ENCODE measurements at regions not wholly inside any gene's neighbourhood (a gene's known extent, or its start where the extent isn't known, plus 50 kb on each side); places are given as distances from the start of the nearest gene placed in this dataset.
A peak's percentile ranks its signal among the peaks of the same experiment; 100 is the strongest.

DNA sequence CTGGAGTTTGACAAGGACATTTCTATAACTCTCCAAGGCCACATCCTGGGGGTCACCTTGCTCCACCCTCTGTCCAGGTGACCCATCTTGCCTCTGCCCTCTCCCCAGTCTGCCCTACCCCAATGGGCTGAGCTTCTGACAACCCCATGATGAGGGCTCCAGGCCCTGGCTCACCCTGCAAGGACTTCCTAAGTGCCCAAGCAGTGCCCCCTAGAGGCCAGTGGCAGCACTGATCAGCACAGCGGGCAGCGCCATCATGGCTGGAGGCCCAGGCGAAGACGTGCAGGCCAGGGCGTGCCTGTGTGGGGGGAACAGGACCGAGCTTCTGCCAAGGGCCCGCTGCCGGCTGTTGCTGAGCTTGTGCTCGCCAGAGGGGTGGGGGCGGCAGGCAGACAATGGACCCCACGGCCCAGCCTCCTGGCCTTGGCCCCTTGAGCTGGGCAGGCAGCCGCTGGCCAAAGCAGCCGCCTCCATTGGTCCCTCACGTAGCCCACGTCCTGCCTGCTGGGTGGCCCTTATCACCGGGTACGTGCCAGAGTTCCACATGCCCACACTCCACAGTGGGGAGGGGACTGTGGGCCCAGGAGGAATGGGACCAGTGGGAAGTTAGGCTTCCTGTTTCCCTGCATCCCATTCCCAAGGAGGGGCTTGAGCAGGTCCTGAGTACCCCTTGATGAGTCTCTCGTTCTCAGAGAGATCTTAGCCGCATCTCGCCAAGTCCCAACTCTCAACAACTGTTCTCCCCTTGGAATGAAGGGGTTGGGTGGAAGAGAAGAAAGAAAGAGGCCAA lies 64.3 kb downstream of the MRPL14 start:
- H3K9me3 ChIP-seq, result no peaks in the 10 kb centered on the region
- H3K4me1 ChIP-seq, result no peaks in the 10 kb centered on the region
- in situ Hi-C loops (cut with MboI; ENCODE audit: low sequenced_read_pairs), result no loop called here
- no peaks in the 10 kb centered on the region for H3K27me3 ChIP-seq (ENCODE audit: low read depth)
- H3K36me3 ChIP-seq (replicated peaks), result no peaks in the 10 kb centered on the region
- peak in 1 of 2 experiments; percentile 66 for DNase-seq (ENCODE audit: low spot score in 2 of 2)
- no peak overlapping the region for H3K4me3 ChIP-seq

DNA sequence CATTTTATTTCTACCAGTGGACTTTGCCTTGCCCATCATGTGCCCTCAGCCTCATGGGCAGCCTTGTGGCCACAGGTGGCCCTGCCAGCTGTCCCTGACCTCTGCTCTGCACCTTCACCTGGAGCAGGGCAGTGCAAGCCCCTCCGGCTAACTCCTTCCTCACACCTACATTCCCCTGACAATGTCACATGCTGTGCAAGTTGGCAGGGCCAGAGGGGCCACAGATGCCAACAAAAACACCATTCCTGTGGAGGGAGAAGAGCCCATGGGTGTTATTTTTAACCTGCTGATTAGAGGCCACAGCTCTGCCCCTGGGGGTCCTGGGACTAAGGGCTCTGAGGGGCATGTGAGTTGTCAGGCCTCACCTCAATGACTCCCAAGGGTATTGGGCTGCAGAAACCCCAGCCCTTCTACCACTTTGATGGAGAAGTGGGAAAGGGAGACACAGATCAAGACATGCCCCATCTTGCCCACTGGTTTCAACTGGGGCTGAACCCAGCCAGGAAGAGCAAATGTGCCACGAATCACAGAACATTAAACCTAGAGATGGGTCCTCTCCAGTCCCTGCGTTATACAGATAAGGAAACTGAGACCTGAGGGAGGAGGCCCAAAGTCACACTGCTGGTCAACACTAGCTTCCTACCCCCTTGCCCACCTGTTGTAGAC lies 65.0 kb downstream of the MRPL14 start:
- DNase-seq (ENCODE audit: low spot score in 2 of 2), result no peak
- in situ Hi-C loops (cut with MboI; ENCODE audit: low sequenced_read_pairs), result no loop called here
- no peaks in the 10 kb centered on the region for H3K4me1 ChIP-seq
- H3K27me3 ChIP-seq (ENCODE audit: low read depth), result no peaks in the 10 kb centered on the region
- H3K36me3 ChIP-seq (replicated peaks), result no peaks in the 10 kb centered on the region
- H3K9me3 ChIP-seq, result no peaks in the 10 kb centered on the region
- no peak overlapping the region for H3K4me3 ChIP-seq

DNA sequence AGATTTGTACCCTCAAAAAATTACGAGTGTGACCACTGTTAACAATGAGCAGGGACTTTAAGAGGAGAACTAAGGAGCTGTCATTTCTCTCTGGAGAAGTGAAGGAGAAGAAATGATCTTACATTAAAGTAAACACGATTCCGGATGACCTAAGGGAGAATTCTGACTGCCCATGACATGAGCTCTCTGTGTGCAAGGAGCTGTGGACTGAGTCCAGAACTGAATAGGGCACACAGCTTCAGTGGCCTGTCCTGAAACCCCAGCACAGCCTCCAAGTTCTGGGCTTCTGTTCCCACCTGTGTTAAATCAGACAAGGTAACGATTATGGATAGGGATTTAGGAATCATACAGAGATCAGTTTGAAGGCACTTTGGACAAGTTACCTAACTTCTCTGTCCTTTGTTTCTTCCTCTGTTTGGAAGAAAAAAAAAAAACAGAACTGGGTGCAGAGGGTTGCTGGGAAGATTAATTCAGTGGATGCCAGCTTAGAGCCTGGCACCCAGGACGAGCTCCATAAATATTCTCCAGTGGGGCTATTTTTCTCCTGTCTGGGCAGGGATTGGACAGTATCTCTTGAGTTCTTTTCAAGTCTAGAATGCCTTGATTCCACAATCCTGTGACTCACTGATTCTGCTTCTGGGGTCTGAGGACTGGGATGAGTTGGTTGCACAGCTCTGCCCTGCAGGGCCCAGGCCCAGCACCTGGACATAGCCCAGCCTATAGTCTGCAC lies 65.7 kb downstream of the MRPL14 start:
- no peaks in the 10 kb centered on the region for H3K9me3 ChIP-seq
- H3K27me3 ChIP-seq (ENCODE audit: low read depth), result no peaks in the 10 kb centered on the region
- no peak for DNase-seq (ENCODE audit: low spot score in 2 of 2)
- H3K36me3 ChIP-seq (replicated peaks), result no peaks in the 10 kb centered on the region
- no peaks in the 10 kb centered on the region for H3K4me1 ChIP-seq
- no peak overlapping the region for H3K4me3 ChIP-seq
- in situ Hi-C loops (cut with MboI; ENCODE audit: low sequenced_read_pairs), result no loop called here

DNA sequence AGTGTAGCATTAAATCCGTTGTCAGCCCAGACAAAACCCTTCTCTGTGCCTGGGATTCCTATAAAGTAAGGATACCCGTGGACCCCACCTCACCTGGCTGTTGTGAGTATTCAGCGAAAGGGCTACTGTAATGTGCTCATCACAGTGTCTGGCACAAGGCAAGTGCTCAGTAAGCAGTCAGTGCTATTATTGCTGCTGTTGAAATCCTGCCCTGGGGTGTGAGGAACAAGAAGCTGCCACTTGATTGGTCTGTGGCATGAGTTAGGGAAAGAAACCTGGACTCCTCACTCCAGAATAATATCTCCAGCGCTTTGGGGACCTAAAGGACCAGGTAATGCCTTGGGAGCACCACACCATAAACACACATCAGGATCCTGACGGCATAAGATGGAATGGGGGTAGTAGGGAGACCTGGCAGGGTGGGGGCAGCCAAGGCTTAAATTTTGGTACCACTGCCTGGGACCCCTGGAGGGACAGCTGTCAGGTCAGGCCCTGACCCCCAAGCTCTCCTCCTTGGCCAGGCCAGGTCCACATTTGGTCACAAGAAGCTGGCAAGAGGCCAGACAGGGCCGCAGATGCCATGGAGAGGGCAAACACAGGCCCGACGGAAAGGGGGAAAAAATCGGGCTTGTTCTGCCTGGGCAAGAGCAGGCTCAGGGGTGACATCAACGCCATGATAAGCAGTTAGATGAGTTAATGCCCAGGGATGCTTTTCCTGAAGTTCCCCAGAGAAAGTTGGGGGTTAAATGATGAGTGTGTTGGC lies 66.5 kb downstream of the MRPL14 start:
- no peaks in the 10 kb centered on the region for H3K4me1 ChIP-seq
- no peak overlapping the region for H3K4me3 ChIP-seq
- in situ Hi-C loops (cut with MboI; ENCODE audit: low sequenced_read_pairs), result no loop called here
- no peaks in the 10 kb centered on the region for H3K9me3 ChIP-seq
- no peaks in the 10 kb centered on the region for H3K36me3 ChIP-seq (replicated peaks)
- no peaks in the 10 kb centered on the region for H3K27me3 ChIP-seq (ENCODE audit: low read depth)
- no peak for DNase-seq (ENCODE audit: low spot score in 2 of 2)

- no peak for DNase-seq (ENCODE audit: low spot score in 2 of 2)
- Histone ChIP-seq H3K27me3 (ENCODE audit: low read depth) (no peaks in the 10 kb centered on the region), H3K9me3 (no peaks in the 10 kb centered on the region), H3K4me3 (no peak overlapping the region), H3K36me3 (replicated peaks) (no peaks in the 10 kb centered on the region), H3K4me1 (no peaks in the 10 kb centered on the region)
- in situ Hi-C loops (cut with MboI; ENCODE audit: low sequenced_read_pairs), result no loop called here
Observed at GRCh38 chr6:44059359-44060346, 67.6 kb downstream of the MRPL14 start.

- H3K27me3 ChIP-seq (ENCODE audit: low read depth), result no peaks in the 10 kb centered on the region
- H3K36me3 ChIP-seq (replicated peaks), result no peaks in the 10 kb centered on the region
- in situ Hi-C loops (cut with MboI; ENCODE audit: low sequenced_read_pairs), result no loop called here
- no peak overlapping the region for H3K4me3 ChIP-seq
- H3K4me1 ChIP-seq, result no peaks in the 10 kb centered on the region
- no peak for DNase-seq (ENCODE audit: low spot score in 2 of 2)
- no peaks in the 10 kb centered on the region for H3K9me3 ChIP-seq
Observed at GRCh38 chr6:44058617-44059358, 68.5 kb downstream of the MRPL14 start.

DNA sequence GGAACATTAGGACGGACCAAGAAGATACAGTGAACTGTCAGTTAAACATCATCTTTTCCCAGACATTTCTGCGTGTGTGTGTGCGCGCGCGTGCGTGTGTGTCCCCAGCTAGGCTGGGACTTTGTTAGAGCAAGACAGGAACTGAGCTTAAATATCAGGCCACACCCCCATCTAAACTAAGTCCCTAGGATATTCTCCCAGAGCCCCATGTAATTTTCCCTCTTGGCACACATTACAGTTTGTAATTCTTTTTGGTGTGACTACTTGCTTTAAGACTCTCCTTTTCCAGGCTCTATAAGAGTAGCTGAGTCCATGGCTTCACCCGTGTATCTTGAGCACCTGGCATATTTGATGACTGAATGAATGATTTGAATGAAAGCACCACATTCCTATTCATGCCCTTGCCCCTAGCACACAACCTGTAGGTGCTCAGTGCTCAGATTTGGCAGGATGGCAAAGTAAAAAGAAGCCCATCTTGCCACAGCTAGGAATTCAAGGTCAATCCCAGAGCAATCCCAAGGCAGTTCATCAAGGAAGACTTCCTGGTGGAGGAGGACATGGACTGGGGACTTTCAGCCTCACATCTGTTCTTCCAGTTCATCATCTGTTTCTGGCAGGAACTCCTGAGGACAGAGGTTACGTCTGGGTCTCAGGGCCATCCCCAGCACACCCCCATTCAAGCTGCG lies 69.2 kb downstream of the MRPL14 start:
- H3K36me3 ChIP-seq (replicated peaks), result no peaks in the 10 kb centered on the region
- no peaks in the 10 kb centered on the region for H3K4me1 ChIP-seq
- H3K27me3 ChIP-seq (ENCODE audit: low read depth), result no peaks in the 10 kb centered on the region
- H3K9me3 ChIP-seq, result no peaks in the 10 kb centered on the region
- no peak for DNase-seq (ENCODE audit: low spot score in 2 of 2)
- in situ Hi-C loops (cut with MboI; ENCODE audit: low sequenced_read_pairs), result no loop called here
- no peak overlapping the region for H3K4me3 ChIP-seq

GRCh38 chr6:44057238-44057930 lies 69.9 kb downstream of the MRPL14 start:
- Histone ChIP-seq H3K36me3 (replicated peaks) (no peaks in the 10 kb centered on the region), H3K4me3 (no peak overlapping the region), H3K27me3 (ENCODE audit: low read depth) (no peaks in the 10 kb centered on the region), H3K4me1 (no peaks in the 10 kb centered on the region), H3K9me3 (no peaks in the 10 kb centered on the region)
- no peak for DNase-seq (ENCODE audit: low spot score in 2 of 2)
- in situ Hi-C loops (cut with MboI; ENCODE audit: low sequenced_read_pairs), result no loop called here

DNA sequence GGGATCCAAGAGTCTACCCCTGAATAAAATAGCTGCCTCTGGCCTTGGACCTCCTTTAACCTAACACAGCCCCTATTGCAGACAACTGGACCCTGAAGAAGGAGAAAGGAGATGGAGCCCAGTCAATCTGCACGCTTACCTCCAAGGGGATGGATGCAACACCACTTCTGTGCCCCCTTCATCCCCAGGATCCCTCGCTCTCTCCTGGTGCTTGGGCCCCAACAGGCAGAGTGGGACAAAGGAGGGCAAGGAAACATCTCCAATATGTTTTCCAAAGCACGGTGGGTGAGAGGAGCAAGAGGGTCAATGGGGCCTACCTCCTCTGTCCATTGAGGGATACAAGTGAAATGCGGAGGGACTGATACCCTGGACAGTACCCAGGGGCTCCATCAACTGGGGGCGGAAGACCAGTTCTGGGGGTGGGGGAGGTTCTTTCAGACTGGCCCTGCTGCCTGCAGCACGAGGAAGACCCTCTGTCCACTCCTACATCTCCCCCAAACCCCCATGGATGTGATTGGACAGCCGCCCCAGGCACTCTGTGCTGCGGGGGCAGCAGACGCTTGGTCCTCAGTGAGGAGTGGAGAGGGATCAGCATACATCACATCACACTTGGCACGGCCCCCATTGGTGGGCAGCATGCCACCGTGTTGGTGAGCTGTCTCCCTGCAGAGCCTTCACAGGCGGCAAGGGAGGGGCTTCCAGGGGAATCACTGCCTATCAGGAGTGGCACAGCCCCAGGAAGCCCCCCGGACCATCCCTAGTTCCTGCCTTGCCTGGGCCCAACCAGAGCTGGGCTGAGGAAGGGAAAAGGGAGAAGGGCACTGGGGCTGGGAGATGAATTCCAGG lies 70.6 kb downstream of the MRPL14 start:
- no peak for DNase-seq (ENCODE audit: low spot score in 2 of 2)
- Histone ChIP-seq H3K4me3 (no peak overlapping the region), H3K36me3 (replicated peaks) (no peaks in the 10 kb centered on the region), H3K9me3 (no peaks in the 10 kb centered on the region), H3K4me1 (no peaks in the 10 kb centered on the region), H3K27me3 (ENCODE audit: low read depth) (no peaks in the 10 kb centered on the region)
- in situ Hi-C loops (cut with MboI; ENCODE audit: low sequenced_read_pairs), result no loop called here

- DNase-seq (ENCODE audit: low spot score in 2 of 2), result no peak
- Histone ChIP-seq H3K4me3 (no peak overlapping the region), H3K36me3 (replicated peaks) (no peaks in the 10 kb centered on the region), H3K9me3 (no peaks in the 10 kb centered on the region), H3K27me3 (ENCODE audit: low read depth) (no peaks in the 10 kb centered on the region), H3K4me1 (no peaks in the 10 kb centered on the region)
- in situ Hi-C loops (cut with MboI; ENCODE audit: low sequenced_read_pairs), result no loop called here
Observed at GRCh38 chr6:44054721-44055559, 72.3 kb downstream of the MRPL14 start.

Data from HAP-1 (cell line).